GM12878 (cell line): ENCODE measurements at regions not wholly inside any gene's neighbourhood (a gene's known extent, or its start where the extent isn't known, plus 50 kb on each side); places are given as distances from the start of the nearest gene placed in this dataset.

Experiments
- BCL11A ChIP-seq: IDR thresholded peaks from 2 replicates; pipeline ENCODE4 v1.6.1; 2011; ENCODE audit warnings: low read depth, low read length
- BHLHE40 ChIP-seq, 2 experiments: fragments of 450-650 bp in 1 of 2; IDR thresholded peaks; 2 replicates each; pipeline ENCODE4 v1.6.1; 2011 to 2017; ENCODE audit warnings: low read depth in 2 of 2, borderline replicate concordance in 1 of 2, improper control_type of control experiment in 1 of 2, low read length in 1 of 2, mild to moderate bottlenecking in 1 of 2
- CHD4 ChIP-seq: fragments of 200-600 bp; sonication (generic); IDR thresholded peaks from 2 replicates; pipeline ENCODE4 v1.6.1; 2016; ENCODE audit warnings: mild to moderate bottlenecking
- CTCF ChIP-seq, 3 experiments: IDR thresholded peaks in 2 of 3; conservative IDR thresholded peaks in 1 of 3; 2 replicates each; pipeline ENCODE4 v1.5.1; 2011; ENCODE audit warnings: low read depth in 3 of 3, low read length in 3 of 3, mild to moderate bottlenecking in 3 of 3, control low read depth in 2 of 3, moderate library complexity in 2 of 3, inconsistent platforms in 1 of 3, mixed read lengths in 1 of 3; ENCODE audit not compliant: control insufficient read depth in 2 of 3, insufficient read depth in 1 of 3; ENCODE audit errors: extremely low read depth in 1 of 3
- E2F4 ChIP-seq: IDR thresholded peaks from 2 replicates; pipeline ENCODE4 v1.6.1; 2012; ENCODE audit warnings: low read depth, low read length, improper control_type of control experiment
- EED ChIP-seq: sonication (generic); IDR thresholded peaks from 2 replicates; pipeline ENCODE4 v1.6.1; 2016; ENCODE audit warnings: antibody characterized with exemption, low read depth
- FOXK2 ChIP-seq: fragments of 450-650 bp; IDR thresholded peaks from 2 replicates; pipeline ENCODE4 v1.6.1; 2017; ENCODE audit warnings: mild to moderate bottlenecking, moderate library complexity
- HCFC1 ChIP-seq: fragments of 150-350 bp; IDR thresholded peaks from 2 replicates; pipeline ENCODE4 v1.6.1; 2014; ENCODE audit warnings: low read length
- IKZF2 ChIP-seq, 2 experiments: fragments of 450-650 bp; IDR thresholded peaks; 2 replicates each; pipeline ENCODE4 v1.6.1; 2017; ENCODE audit warnings: mild to moderate bottlenecking in 2 of 2, moderate library complexity in 2 of 2
- IRF3 ChIP-seq: fragments of 450-650 bp; IDR thresholded peaks from 2 replicates; pipeline ENCODE4 v1.6.1; 2014; ENCODE audit warnings: mild to moderate bottlenecking
- MEF2A ChIP-seq: IDR thresholded peaks from 2 replicates; pipeline ENCODE4 v1.6.1; 2011; ENCODE audit warnings: low read depth, mild to moderate bottlenecking, low read length, moderate library complexity; ENCODE audit not compliant: insufficient read depth
- PML ChIP-seq: IDR thresholded peaks from 2 replicates; pipeline ENCODE4 v1.6.1; 2012; ENCODE audit warnings: low read length, inconsistent platforms
- POLR2AphosphoS5 ChIP-seq: IDR thresholded peaks from 2 replicates; pipeline ENCODE4 v1.6.1; 2011; ENCODE audit warnings: mild to moderate bottlenecking, low read length, inconsistent platforms
- RELA ChIP-seq: fragments of 450-650 bp; IDR thresholded peaks from 2 replicates; pipeline ENCODE4 v1.8.0; 2014; ENCODE audit warnings: borderline replicate concordance; ENCODE audit not compliant: partially characterized antibody
- RUNX3 ChIP-seq: IDR thresholded peaks from 2 replicates; pipeline ENCODE4 v1.6.1; 2012; ENCODE audit warnings: low read length, inconsistent platforms
- SMAD1 ChIP-seq: fragments of 450-650 bp; IDR thresholded peaks from 2 replicates; pipeline ENCODE4 v1.6.1; 2018; ENCODE audit warnings: mild to moderate bottlenecking, low read depth; ENCODE audit not compliant: partially characterized antibody
- STAT1 ChIP-seq: fragments of 450-650 bp; conservative IDR thresholded peaks from 2 replicates; pipeline ENCODE4 v1.6.1; 2014; ENCODE audit warnings: antibody characterized with exemption, mild to moderate bottlenecking
- SUZ12 ChIP-seq: fragments of 200-600 bp; sonication (generic); IDR thresholded peaks from one replicate; pipeline ENCODE4 v1.6.1; 2018; ENCODE audit warnings: antibody characterized with exemption, mild to moderate bottlenecking; ENCODE audit not compliant: unreplicated experiment
- USF1 ChIP-seq: IDR thresholded peaks from 2 replicates; pipeline ENCODE4 v1.6.1; 2011; ENCODE audit warnings: borderline replicate concordance, low read depth, mild to moderate bottlenecking, moderate library complexity, mixed read lengths, low read length; ENCODE audit not compliant: insufficient read depth; ENCODE audit errors: extremely low read length
- USF2 ChIP-seq: IDR thresholded peaks from 2 replicates; pipeline ENCODE4 v1.6.1; 2011; ENCODE audit warnings: low read depth, low read length, improper control_type of control experiment, borderline replicate concordance
- YY1 ChIP-seq: IDR thresholded peaks from 2 replicates; pipeline ENCODE4 v1.6.1; 2011; ENCODE audit warnings: low read depth, mild to moderate bottlenecking, low read length
- ZNF687 ChIP-seq: fragments of 450-650 bp; IDR thresholded peaks from 2 replicates; pipeline ENCODE4 v1.6.1; 2017; ENCODE audit warnings: mild to moderate bottlenecking, moderate library complexity

GRCh38 chr21:25188677-25189079 is 418.6 kb downstream of the MRPL39 start (continued):
- TF ChIP-seq ZNF687, result no peak
- no peak for TF ChIP-seq USF1
- peak; percentile 99 for TF ChIP-seq RUNX3
- peak; percentile 96 for TF ChIP-seq EED
- no peak for TF ChIP-seq E2F4
- no peak for TF ChIP-seq USF2
- no peak for TF ChIP-seq STAT1
- TF ChIP-seq SMAD1, result no peak
- peak; percentile 89 for TF ChIP-seq RELA
- peak; percentile 93 for TF ChIP-seq BCL11A
- no peak for TF ChIP-seq SUZ12
- no peak for TF ChIP-seq CHD4
- TF ChIP-seq HCFC1, result no peak
- peak in 1 of 2 experiments; percentile 20; a peak in 1 of 4 replicates for TF ChIP-seq BHLHE40 (IDR thresholded peaks at IDR 0.05; ENCODE audit: borderline replicate concordance in 1 of 2, low read depth in 2 of 2, low read length in 1 of 2)
- TF ChIP-seq POLR2AphosphoS5, result no peak
- no peak for TF ChIP-seq FOXK2
- TF ChIP-seq IKZF2 (IDR thresholded peaks at IDR 0.05), result peak; percentile 84 to 85
- TF ChIP-seq YY1, result no peak
- TF ChIP-seq PML, result 0 out of 2 replicates have a peak, but pooled peaks have one; percentile 60
- TF ChIP-seq CTCF (IDR thresholded peaks at IDR 0.05 in 2 of 3, conservative IDR thresholded peaks at IDR 0.05 in 1 of 3; ENCODE audit: control insufficient read depth in 2 of 3, extremely low read depth in 1 of 3, insufficient read depth in 1 of 3, low read depth in 3 of 3, low read length in 3 of 3), result no peak
- no peak for TF ChIP-seq IRF3
- peak; percentile 96 for TF ChIP-seq MEF2A
